ENCODE measurements at regions not wholly inside any gene's neighbourhood (a gene's known extent, or its start where the extent isn't known, plus 50 kb on each side); places are given as distances from the start of the nearest gene placed in this dataset.

DNA sequence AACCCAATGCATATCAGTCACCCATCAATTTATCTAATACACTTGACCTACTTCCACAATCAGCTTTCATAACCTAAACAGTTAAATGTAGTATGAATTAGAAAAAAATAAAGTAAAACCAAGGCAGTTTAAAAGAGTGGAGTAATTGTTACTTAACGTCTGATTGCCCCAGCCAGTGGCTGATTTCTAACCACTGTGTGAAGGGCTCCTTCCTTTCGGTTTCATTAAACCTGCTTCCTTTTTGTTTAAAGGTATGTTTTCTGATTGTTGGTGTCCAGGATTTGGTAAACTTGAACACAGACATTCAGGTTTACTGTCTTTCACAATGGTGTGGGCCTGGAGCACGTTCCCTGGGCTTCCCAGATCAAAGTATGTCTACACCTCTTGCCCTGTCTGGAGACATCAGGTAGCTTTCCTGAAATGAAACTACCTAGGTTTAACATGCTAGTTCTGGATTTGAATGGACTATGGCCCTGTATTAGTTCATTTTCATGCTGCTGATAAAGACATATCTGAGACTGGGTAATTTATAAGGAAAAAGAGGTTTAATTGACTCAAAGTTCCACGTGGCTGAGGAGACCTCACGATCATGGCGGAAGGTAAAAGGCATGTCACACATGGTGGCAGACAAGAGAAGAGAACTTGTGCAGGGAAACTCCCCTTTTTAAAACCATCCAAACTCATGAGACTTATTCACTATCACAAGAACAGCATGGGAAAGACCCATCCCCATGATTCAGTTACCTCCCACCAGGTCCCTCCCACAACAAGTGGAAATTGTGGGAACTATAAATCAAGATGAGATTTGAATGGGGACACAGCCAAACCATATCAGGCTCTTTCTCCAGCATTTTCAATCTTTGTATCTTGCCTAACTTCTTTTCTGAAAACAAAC lies 605.2 kb upstream of the ID2 start:
- DNase-seq = peak; percentile 46

DNA sequence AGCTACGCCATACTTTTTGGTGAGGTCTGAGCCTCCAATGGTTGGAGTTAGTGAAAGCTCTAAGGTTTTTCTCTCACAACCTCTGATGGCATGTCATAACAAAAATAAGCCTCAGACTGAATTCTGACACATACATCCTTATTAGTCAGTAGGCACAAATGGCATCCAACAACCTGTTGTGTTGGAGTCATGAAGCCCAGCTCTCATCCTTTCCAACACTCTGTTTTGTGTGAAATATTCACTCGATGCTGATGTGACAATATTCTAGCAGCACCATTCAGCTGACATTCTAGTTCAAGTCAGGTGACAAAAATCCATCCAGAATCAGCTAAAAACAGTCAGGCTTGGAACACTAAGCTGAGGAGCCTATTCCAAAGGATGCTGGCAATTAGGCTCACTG lies 603.2 kb upstream of the ID2 start:
- DNase-seq = no peak

DNA sequence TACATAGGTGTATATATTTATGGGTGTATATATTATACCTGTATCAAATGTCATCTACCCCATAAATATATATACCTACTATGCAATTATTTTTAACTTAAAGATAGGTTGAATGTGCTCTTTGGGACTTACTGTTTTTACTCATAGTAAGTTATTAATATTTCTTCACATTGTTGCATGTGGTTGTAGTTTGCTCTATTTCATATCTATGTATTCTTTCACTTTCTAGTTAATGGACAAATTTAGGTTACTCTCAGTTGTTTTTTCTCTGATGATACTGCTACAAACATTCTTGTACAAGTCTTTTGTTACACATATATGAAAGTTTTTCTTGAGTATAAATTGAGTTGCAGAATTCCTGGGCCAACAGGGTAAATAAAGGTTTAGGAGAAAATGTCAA lies 601.8 kb upstream of the ID2 start:
- no peak for DNase-seq

DNA sequence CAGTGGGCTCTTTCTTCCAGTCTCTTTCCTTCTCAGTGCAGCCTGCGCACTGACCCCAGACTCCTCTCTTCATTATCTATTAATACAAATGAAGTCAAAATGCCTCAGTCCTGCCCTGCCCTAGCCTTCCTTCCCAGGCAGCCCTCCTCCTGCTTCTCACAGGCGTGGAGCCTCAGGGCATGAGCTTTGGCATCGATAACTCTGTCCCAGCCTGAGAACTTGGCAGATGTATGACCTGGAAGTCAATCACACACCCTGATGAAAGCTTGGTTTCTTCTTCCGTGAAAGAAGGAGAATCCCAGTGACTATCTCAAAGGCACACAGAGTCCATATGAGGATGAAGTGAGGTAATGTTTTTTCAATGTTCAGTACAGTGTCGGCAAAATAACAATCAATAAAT lies 600.7 kb upstream of the ID2 start:
- no peak for DNase-seq

DNA sequence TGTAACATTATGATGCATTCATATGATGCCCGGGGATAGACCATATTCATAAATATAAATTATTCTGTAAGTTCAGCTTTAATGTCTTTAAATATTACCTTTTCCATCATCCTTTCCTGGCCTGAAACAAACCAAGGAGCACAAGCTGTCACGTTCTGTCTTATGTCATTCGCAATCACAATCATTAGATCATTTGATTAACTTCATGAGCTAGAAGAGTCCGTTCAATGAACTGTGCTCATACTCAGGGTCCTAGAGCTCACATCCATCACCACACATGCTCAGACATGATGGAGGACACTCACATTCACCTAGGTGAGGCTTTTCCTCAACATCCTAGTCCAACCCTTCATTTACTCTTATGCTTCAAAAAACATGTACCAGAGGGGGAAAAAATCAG lies 599.0 kb upstream of the ID2 start:
- DNase-seq = no peak

DNA sequence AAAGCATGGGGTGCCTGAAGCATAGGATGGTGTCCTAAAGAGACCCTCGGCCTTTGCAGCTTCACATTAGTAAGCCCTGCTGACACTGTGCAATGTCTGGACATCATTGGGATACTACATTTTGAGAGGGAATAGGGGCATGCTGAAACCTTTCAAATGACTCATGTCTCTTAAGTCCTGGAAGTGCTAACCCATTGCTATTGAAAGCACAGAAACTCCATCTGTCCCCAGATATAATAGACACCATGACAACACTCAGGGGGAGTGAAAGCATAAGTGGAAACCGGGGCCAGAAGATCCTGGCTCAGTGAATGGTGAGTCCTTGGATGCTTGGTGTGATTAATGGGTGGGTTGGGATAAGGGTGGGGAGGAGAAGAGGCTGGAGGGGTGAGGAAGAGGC lies 595.5 kb upstream of the ID2 start:
- DNase-seq = no peak

DNA sequence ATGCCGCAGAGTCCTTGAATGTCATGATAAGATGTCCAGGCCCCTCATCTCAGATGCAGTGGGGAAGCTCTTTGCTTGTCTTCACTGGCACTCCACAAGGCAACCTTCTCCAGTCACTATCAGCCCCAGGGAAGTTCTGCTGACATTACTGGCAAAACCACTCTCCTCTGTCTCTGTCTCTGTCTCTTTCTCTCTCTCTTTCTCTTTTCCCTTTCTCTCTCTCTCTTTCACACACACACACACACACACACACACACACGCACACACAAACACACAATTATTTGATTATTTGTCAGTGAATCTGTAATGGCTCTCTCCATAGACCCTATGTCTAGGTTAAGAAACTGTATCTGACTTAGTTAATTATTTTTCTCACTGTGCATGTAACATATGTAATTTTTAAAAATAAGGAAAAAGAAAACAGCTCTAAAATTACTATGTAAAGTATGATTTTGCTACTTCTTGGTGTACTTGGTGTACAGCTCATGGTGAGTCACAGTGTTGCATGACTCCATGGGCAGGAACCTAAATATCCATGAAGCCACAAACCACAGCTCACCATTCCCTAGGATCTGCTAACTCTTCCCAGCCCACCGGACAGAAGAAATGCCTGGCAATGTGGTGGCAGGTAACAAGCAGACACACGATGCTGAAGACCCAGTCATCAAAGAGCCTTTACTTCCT lies 594.9 kb upstream of the ID2 start:
- DNase-seq = no peak

DNA sequence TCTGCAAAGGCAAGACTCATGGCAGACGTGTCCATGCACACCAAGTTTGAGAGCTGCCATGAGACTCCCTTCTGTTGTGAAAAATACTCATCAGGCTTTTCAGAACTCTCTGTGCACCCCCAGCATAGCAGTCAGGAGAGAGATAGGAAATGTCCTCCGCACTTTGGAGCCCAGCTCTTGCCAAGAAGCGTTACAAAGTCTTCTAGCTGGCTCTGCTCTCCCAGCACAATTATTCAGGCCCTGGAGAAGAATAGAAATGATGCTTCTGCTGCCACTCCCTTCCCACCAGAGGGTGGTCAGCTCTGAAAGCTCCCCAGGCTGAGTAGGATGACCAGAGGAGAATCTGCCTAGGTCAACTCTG lies 594.4 kb upstream of the ID2 start:
- no peak for DNase-seq

DNA sequence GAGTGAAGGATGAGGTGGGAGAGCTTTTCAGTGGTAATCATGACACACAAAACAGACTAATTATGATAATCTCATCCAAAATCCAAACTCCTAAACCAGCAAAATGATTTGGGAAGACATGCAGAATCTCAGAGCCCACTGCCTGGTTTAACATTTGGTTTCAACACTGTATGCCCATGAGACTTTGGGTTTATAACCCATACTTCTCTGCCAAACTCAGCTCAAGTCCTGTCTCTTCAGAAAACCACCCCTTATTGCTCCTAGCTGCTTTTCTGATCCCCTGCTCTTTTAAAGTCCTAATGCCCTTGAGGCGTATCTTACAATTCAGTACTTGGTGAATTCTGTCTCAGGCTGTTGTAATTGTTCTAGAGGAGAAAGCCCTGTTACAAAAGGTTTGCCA lies 593.0 kb upstream of the ID2 start:
- no peak for DNase-seq

DNA sequence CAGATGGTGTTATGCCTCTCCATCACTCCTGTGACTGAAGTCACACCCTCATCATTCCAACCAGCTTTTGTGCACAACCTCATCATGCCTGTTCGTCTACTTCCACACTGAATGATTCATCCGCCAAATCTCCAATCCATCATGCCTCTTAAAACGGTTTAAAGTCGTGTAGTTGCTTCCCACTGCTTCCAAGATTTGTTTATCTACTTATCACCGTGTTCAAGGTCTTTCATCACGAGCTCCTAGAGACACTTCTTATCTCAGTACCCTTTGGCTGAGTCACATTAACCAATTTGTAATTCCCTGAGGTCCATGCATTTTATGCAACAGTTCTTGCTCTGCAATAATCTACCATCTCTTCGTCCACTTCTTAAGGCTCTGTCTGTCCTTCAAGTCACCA lies 592.3 kb upstream of the ID2 start:
- no peak for DNase-seq

DNA sequence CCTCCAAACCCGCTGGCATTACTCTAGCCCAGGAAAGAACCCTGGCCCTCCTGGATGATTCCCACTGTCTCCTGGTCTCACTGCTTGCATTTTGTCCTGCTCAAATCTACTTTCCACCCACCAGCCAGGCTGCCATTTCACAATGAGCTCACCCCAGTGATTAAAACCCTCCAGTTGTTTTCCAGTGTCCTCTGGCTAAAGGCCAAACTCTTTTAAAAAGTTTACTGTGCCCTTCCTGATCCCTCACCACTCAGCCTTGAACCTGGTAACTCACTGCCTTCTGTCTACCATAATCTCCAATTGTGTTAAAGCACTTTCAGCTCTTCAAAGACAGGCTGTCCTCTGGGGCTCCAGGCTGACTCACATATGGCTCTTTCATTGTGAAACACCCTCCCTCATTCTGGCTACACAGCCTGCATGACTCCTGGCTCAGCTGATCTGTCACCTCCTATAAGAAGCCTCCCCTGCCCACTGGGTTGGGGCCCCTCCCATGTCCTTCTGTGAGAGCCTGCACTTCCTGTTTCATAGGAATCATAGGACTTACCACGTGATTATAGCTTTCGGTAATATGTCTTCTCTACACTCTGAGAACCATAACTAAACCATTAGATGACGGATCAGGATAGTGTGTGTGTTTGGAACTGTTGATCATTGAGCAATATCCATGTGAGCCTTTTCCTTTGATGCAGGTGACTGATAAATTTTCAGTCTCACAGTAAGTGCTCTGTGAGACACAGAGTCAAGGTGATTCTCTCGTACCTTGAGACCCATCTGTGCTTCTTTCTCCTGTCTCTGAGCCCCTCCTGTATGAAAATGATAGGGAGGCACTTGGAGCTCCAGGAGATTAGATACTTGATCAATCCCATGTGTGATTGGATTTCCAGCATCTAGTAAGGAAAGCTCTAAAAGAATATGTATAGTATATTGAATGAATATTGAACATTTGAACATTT lies 590.8 kb upstream of the ID2 start:
- peak; percentile 58 for DNase-seq

DNA sequence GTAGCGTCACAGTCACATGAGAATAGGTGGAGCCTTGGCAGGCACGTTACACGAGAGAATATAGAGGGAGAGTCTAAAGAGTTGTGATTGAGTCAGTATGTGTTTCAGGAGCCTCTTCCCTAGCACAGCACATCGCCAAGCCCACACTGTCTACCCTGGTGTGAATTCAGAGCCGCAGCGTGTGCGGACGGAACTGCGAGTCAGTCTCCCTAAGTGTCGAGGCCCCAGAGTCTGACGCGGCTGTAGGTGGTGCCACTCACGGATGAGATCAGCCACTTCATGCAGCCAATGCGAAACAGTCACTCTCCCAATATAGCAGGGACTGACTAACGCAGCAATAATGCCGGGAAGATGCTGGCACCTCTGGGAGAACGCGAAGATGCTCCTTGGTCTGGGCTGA lies 587.3 kb upstream of the ID2 start:
- no peak for DNase-seq

DNA sequence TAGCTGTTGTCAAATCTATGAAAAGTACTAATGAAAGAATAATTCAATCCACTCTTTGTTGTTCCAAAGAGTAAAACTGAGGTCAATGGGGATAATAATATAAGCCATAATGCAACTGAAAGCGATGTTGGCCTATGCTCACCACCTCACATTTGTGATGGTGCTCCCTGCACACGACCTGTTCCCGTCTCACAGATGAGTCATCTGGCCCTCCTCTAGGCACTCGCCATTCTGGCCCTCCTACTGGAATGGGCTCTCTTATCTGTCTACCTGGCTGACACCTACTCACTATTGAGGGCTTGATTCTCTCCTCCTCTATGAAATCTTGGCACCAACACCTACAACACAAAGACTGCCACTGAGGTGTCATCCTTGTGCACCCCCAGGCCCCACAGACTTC lies 585.9 kb upstream of the ID2 start:
- no peak for DNase-seq

DNA sequence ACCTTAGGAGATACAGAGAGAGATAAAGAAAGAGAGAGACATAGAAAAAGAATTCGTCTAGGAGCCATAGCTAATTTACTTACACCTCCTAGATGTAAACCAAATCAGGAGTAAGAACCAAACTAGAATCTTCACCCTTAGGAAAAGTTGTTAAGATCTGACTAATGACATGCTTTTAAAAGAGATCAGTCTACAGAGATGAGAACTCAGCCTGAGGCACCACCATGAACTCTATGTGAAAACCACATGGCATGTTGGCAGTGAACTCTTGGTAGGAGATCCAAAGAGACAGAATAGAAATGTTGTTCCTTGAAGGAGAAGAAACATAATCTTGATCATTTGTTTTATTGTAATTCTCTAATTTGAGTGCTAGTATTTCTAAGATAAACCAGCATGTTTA lies 585.4 kb upstream of the ID2 start:
- no peak for DNase-seq

DNA sequence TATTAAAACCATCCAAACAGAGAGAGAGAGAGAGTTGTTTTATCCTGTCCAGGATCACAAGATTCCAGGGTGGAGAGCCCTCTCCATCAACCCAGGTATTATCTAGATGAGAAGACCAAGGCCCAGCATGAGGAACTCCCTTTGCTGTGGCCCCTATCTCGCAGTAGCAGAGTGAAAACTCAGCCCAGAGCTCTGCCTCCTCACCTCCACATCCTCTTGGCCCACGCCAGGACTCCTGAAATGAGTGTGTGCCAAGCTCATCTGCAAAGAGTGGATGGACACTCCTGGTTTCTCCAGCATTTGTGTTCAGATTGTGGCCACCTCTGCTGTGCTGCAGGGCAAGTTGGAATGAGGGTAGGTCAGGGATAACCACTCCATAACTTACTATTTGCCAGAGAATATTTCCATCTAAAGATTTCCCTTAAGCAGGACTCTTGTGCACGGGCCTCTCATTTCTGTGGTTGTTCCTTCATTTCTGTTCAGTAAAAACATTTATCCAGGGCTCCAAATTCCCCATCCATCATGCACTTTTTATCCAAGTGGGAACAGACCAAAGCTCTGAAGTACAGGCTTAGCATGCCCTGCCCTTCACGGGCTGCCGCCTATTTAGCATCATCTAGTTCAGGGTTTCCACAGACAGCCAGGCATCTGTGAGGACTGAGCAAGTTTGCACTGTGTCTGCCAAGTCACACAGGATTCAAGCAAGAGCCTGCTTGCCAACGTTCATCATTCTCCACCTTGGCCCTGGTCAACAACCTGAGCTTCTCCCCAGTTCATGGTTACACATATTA lies 583.2 kb upstream of the ID2 start:
- no peak for DNase-seq

DNA sequence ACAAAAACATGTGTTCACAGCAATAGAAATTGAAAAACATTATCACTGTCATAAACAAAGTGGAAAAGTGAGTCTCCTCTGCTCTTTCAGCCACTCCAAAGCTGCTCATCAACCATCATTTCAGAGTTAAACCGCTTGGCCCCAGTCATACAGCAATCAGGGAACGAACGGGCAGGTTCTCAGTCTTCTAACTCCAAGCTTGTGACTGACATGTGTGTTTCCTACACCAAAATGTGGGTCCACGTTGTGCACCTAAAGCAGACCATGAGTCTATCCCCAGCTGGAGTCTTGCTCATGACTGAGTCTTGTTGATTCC lies 582.6 kb upstream of the ID2 start:
- no peak for DNase-seq

DNA sequence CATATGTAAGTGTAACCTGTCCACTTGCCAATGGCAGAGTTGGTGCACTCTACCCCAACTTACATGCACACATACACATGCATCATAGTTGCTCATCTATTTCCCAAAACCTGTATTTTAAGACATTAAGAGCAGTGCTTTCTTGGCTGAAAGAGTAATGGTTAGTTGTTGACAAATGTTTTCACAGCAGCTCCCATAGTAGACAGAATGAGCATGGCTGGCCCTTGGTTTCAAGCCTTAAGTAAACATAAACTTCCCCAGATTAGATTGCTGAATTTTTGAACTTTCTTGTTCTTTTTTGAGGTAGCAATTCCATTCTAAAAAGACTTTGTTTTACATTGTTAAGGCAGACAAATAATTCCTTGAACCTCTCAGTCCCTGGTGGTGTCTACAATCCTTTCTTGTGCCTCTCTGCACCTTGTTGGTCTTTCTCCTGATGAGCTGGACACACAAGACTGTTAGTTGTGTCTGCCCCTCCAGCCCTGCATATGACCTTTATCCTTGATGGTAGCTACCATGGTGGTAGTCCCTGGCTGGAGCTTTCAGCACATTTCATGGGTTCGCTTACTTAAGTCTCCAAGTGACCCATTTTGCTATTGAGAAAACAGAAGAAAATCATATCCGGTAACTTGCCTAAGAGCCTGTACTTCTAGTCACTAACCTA lies 580.1 kb upstream of the ID2 start:
- no peak for DNase-seq

DNA sequence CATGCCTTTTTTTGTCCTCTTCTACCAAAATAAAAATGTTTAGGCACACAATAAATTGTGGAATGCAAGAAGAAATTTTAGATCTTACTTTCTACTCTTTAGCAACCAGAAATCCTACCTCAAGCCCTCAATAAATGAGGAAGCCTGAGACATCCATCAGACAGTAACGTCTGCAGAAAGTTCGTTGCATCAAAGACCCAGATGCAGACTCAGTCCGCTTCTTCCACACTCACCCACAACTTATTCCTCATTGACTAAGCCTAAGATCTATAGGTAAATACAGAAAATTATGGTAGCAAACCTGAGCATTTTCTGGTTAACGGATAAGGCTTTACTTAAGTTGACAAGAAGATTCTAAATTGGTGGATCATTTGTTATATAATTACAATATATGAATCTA lies 579.4 kb upstream of the ID2 start:
- no peak for DNase-seq

DNA sequence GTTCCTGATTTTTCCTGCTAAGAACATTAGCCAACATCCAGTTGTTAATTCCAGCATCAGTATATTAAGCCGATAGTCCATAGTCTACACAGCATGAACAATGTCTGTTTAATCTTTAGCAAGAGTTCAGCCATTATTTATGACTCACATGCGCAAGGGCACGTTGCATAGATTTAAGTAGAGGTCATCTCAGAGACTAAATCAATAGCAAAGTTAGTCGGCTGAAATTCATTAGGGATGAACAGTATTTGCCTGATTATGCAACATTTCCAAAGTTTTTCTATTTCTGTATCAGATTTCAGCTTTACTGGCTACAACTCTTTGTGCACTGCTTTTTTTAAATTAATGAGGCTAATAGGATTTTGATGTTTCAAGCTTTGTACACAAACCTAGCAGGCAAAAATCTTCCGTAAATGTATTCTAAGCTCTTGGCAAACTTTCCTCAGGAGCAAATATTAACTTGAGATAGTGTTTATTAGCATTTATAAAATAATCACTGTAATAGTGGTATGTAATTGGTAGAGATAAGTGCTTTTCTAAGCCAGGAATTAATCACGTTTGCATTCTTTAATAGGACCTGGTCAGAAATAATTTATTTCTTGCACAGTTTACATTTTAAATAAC lies 578.7 kb upstream of the ID2 start:
- no peak for DNase-seq

DNA sequence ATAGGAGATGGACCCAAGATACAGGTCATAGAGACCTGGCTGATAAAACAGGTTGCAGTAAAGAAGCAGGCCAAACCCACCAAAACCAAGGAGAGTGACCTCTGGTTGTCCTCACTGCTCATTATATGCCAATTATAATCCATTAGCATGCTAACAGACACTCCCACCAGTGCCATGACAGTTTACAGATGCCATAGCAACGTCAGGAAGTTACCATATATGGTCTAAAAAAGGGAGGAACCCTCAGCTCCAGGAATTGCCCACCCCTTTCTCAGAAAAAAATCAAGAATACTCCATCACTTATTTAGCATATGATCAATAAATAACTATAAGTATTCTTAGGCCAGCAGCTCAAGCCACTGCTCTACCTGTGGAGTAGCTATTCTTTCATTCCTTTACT lies 574.7 kb upstream of the ID2 start:
- DNase-seq = no peak

DNA sequence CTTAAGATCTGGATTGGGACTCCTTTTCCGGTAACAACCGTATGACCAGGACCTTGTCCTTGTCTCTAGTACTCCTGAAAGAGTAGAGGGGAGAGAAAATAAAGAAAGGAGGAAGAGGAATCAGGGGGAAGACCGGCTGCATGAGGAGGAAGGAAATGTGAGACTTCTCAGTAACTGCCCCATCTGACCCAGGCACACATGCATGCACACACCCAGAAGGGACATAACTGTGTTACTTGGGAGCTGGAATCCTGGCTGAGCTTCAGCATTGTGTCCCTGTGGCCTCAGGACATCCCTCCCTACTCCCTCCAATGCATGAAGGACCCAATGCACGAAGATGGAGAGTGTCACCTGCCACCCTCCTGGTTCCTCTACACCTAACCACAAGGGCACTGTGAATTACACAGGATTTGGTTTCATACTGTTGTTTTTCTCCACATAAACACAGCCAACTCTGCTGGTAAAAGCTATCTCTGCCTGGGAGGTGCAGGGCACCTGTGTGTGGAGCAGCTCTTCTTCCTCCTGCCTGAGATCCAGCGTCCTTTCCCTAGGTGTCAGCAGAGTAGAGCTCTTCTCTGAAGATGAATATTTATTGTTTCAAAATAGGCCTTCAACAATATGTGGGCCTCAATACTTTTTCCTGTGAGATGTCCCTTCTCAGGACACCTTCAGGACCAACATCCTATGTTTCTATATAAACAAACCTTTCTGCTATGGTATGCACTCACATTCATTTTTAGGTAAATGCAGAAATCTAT lies 574.1 kb upstream of the ID2 start:
- no peak for DNase-seq

Data from hematopoietic multipotent progenitor cell treated with erythropoietin and hydrocortisone succinate and interleukin-3 and kit ligand, for 6 days (in vitro differentiated cells).